HepG2 (cell line): ENCODE measurements at regions not wholly inside any gene's neighbourhood (a gene's known extent, or its start where the extent isn't known, plus 50 kb on each side); places are given as distances from the start of the nearest gene placed in this dataset.

Experiments
- ATAC-seq: fragments of 200-7000 bp; cut with Tn5 transposase; 3 replicates; pipeline ENCODE4 v1.9.1; 2020; ENCODE audit warnings: mild to moderate bottlenecking, moderate library complexity
- BruUV-seq: library from RNA; stranded (reverse); fragments of 400-500 nt; replicated peaks from 2 replicates; lab custom pipeline; 2021; lab: Mats Ljungman, UMichigan
- CTCF ChIA-PET: fragments of 300-600 bp; formaldehyde crosslinking; extraction: SDS; loops from one replicate; lab custom pipeline; 2021; ENCODE audit warnings: low total read pairs, inconsistent platforms, low intra/inter-chr PET ratio; lab: Yijun Ruan, JAX
- POLR2A ChIA-PET: fragments of 350-600 bp; sonication (Branson Sonifier 250); formaldehyde crosslinking; loops from one replicate; lab custom pipeline; 2020; ENCODE audit warnings: antibody characterized with exemption, inconsistent platforms; lab: Yijun Ruan, JAX
- DNase-seq: peaks from one replicate; pipeline ENCODE4 v3.0.0-alpha.2; 2015; ENCODE audit warnings: low spot score
- FAIRE-seq: peaks from 3 replicates; lab custom pipeline; 2011; peaks lifted over from hg19 to GRCh38; lab: Jason Lieb, UNC
- H2AFZ ChIP-seq: one replicate; pipeline ENCODE4 v1.6.1; 2011; ENCODE audit warnings: low read length, inconsistent platforms
- H3K27ac ChIP-seq: fragments of 300-600 bp; 3 replicates; pipeline ENCODE4 v1.8.0; 2011; ENCODE audit warnings: mixed run types, mild to moderate bottlenecking, mixed read lengths, low read length, inconsistent platforms; ENCODE audit not compliant: insufficient read depth; ENCODE audit errors: extremely low read length
- H3K27me3 ChIP-seq, 2 experiments: fragments of 200-600 bp in 1 of 2; 2 replicates in 1 of 2; 3 replicates in 1 of 2; pipeline versions ENCODE4 v1.6.0 to v1.8.0; 2011; ENCODE audit warnings: low read length in 2 of 2, mild to moderate bottlenecking in 2 of 2, moderate library complexity in 2 of 2, inconsistent platforms in 1 of 2; ENCODE audit not compliant: insufficient read depth in 2 of 2, control insufficient read depth in 1 of 2
- H3K36me3 ChIP-seq, 2 experiments: fragments of 200-600 bp in 1 of 2; replicated peaks in 1 of 2; 2 replicates in 1 of 2; 3 replicates in 1 of 2; pipeline versions ENCODE4 v1.5.1 to v1.8.0; 2011; ENCODE audit warnings: low read length in 2 of 2, inconsistent platforms in 1 of 2; ENCODE audit not compliant: insufficient read depth in 2 of 2, control insufficient read depth in 1 of 2
- H3K4me1 ChIP-seq: 2 replicates; pipeline ENCODE4 v1.5.1; 2012; ENCODE audit warnings: low read length, inconsistent platforms; ENCODE audit not compliant: insufficient read depth
- H3K4me2 ChIP-seq: 2 replicates; pipeline ENCODE4 v1.6.0; 2011; ENCODE audit warnings: low read depth, low read length, inconsistent platforms
- H3K4me3 ChIP-seq, 3 experiments: fragments of 200-600 bp in 1 of 3; sonication (generic), shearing (Covaris generic) in 1 of 3; replicated peaks in 1 of 3; 2 replicates each; pipeline ENCODE4 v1.5.1; 2011 to 2016; ENCODE audit warnings: low read length in 3 of 3, inconsistent platforms in 2 of 3, low read depth in 2 of 3, mild to moderate bottlenecking in 2 of 3, control low read depth in 1 of 3, mixed read lengths in 1 of 3; ENCODE audit not compliant: insufficient read depth in 1 of 3
- H3K79me2 ChIP-seq: one replicate; pipeline ENCODE4 v1.6.1; 2011; ENCODE audit warnings: low read length, inconsistent platforms; ENCODE audit not compliant: insufficient read depth
- H3K9ac ChIP-seq: 2 replicates; pipeline ENCODE4 v1.6.0; 2011; ENCODE audit warnings: mild to moderate bottlenecking, low read depth, low read length, inconsistent platforms; ENCODE audit not compliant: insufficient read depth
- H3K9me3 ChIP-seq: 2 replicates; pipeline ENCODE4 v1.5.1; 2012; ENCODE audit warnings: mild to moderate bottlenecking, low read length
- H4K20me1 ChIP-seq: 2 replicates; pipeline ENCODE4 v1.6.0; 2011; ENCODE audit warnings: inconsistent platforms, mild to moderate bottlenecking, low read length, moderate library complexity; ENCODE audit not compliant: insufficient read depth
- GFI1 ChIP-seq: sonication (generic); formaldehyde crosslinking; IDR thresholded peaks from 2 replicates; pipeline ENCODE4 v1.5.0; 2020; ENCODE audit warnings: missing genetic modification reagents, mild to moderate bottlenecking, borderline replicate concordance
- KDM4B ChIP-seq: sonication (generic); formaldehyde crosslinking; IDR thresholded peaks from 2 replicates; pipeline ENCODE4 v1.4.0; 2020; ENCODE audit warnings: missing genetic modification reagents
- KLF13 ChIP-seq: sonication (generic); formaldehyde crosslinking; IDR thresholded peaks from 2 replicates; pipeline ENCODE4 v1.4.0; 2020; ENCODE audit warnings: mild to moderate bottlenecking, missing genetic modification reagents
- MEIS1 ChIP-seq: sonication (generic); formaldehyde crosslinking; IDR thresholded peaks from 2 replicates; pipeline ENCODE4 v1.9.0; 2021; ENCODE audit warnings: mild to moderate bottlenecking, missing genetic modification reagents, moderate library complexity, borderline replicate concordance
- MYC ChIP-seq: sonication (generic); formaldehyde crosslinking; IDR thresholded peaks from 2 replicates; pipeline ENCODE4 v1.9.0; 2021; ENCODE audit warnings: missing genetic modification reagents, borderline replicate concordance
- MYNN ChIP-seq: sonication (generic); formaldehyde crosslinking; IDR thresholded peaks from 2 replicates; pipeline ENCODE4 v1.4.0; 2020; ENCODE audit warnings: mild to moderate bottlenecking, low read depth, missing genetic modification reagents
- NAIF1 ChIP-seq: sonication (generic); formaldehyde crosslinking; IDR thresholded peaks from 2 replicates; pipeline ENCODE4 v1.5.0; 2020; ENCODE audit warnings: mild to moderate bottlenecking, missing genetic modification reagents, borderline replicate concordance
- POLR2A ChIP-seq, 2 experiments: IDR thresholded peaks; 2 replicates each; pipeline ENCODE4 v1.6.1; 2011; ENCODE audit warnings: low read depth in 2 of 2, low read length in 2 of 2, mild to moderate bottlenecking in 1 of 2, moderate library complexity in 1 of 2; ENCODE audit not compliant: insufficient read depth in 1 of 2
- U2AF1 ChIP-seq: fragments of 200-400 bp; formaldehyde crosslinking; optimal IDR thresholded peaks from 2 replicates; pipeline ENCODE3; 2017; ENCODE audit warnings: mild to moderate bottlenecking, low read depth, low read length
- ZNF17 ChIP-seq: sonication (generic); formaldehyde crosslinking; IDR thresholded peaks from 2 replicates; pipeline ENCODE4 v1.5.0; 2020; ENCODE audit warnings: mild to moderate bottlenecking, missing genetic modification reagents
- ZNF30 ChIP-seq: sonication (generic); formaldehyde crosslinking; IDR thresholded peaks from 2 replicates; pipeline ENCODE4 v1.5.0; 2020; ENCODE audit warnings: mild to moderate bottlenecking, missing genetic modification reagents
- ZNF354B ChIP-seq: sonication (generic); formaldehyde crosslinking; IDR thresholded peaks from 2 replicates; pipeline ENCODE4 v1.8.0; 2022; ENCODE audit warnings: mild to moderate bottlenecking, missing genetic modification reagents
- ZNF549 ChIP-seq: sonication (generic); formaldehyde crosslinking; IDR thresholded peaks from 2 replicates; pipeline ENCODE4 v1.5.0; 2020; ENCODE audit warnings: missing genetic modification reagents
- ZNF558 ChIP-seq: sonication (generic); formaldehyde crosslinking; IDR thresholded peaks from 2 replicates; pipeline ENCODE4 v1.9.0; 2022; ENCODE audit warnings: mild to moderate bottlenecking, missing genetic modification reagents, borderline replicate concordance
- ZSCAN20 ChIP-seq: sonication (generic); formaldehyde crosslinking; IDR thresholded peaks from 2 replicates; pipeline ENCODE4 v1.4.0; 2020; ENCODE audit warnings: missing genetic modification reagents, mild to moderate bottlenecking, borderline replicate concordance
- WGBS: methylation state at CpG from one replicate; pipeline ENCODE4 v1.1.6; 2017; ENCODE audit warnings: low lambda C conversion rate; 5-methylcytosine and 5-hydroxymethylcytosine counted together
- in situ Hi-C: cut with HindIII; loops from 2 replicates; pipeline ENCODE4 v1.10.0; 2017; ENCODE audit warnings: low pct_unique_long_range_greater_than_20kb; ENCODE audit not compliant: extremely low pct_ligation_motif_present
- intact Hi-C: fragments of 100-400 bp; cut with micrococcal nuclease; formaldehyde crosslinking; loops from one replicate; pipeline ENCODE4 v1.10.0; 2022; ENCODE audit not compliant: unreplicated experiment
- TF ChIP-seq, protein P1 (sequence below): sonication (generic); formaldehyde crosslinking; IDR thresholded peaks from 2 replicates; pipeline ENCODE4 v1.8.0; 2022; ENCODE audit warnings: mild to moderate bottlenecking, missing genetic modification reagents, moderate library complexity
- TF ChIP-seq, protein P2 (sequence below): sonication (generic); formaldehyde crosslinking; IDR thresholded peaks from 2 replicates; pipeline ENCODE4 v1.5.0; 2020; ENCODE audit warnings: missing genetic modification reagents
- TF ChIP-seq, protein P3 (sequence below): sonication (generic); formaldehyde crosslinking; IDR thresholded peaks from 2 replicates; pipeline ENCODE4 v1.4.0; 2020; ENCODE audit warnings: missing genetic modification reagents

DNA sequence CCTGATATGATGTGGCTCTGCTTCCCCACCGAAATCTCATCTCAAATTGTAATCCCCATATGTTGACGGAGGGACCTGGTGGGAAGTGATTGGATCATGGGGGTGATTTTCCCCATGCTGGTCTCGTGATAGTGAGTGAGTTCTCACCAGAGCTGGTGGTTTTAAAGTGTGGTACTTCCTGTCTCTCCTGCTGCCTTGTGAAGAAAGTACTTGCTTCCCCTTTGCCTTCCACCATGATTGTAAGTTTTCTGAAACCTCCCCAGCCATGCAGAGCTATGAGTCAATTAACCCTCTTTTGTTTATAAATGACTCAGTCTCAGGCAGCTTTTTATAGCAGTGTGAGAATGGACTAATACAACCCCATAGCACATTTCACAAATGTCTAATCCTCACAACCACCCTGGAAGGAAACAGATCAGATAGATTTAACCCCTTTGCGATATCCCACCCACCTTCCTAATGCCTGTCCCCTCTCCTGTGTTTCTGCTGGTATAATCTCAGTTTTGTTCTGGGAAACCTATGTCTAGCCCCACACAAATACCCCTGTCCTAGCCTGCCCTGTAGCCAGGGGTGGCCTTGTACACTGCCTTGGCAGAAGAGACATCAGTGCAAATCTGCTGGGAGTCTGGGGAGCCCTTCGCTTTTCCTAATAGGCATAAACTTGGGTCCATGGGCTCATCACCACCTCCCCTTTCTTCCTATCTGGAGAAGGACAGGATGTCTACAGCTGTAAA, 157.0 kb upstream of the RAI14 start:
- Histone ChIP-seq H3K79me2 (no peaks in the 10 kb centered on the region), H3K27ac (no peak overlapping the region), H3K4me2 (peak overlapping the region; percentile 38; the same call in 1 of the 2 replicates), H3K9ac (no peak overlapping the region), H3K27me3 (peaks cover 1 to 10% of the 10 kb centered on the region in 2 experiments; a peak in 3 of 5 replicates), H2AFZ (no peak overlapping the region), H3K4me3 (no peak overlapping the region), H3K4me1 (peaks cover 64% of the 10 kb centered on the region), H3K36me3 (no peaks in the 10 kb centered on the region), H3K9me3 (no peaks in the 10 kb centered on the region), H4K20me1 (no peaks in the 10 kb centered on the region)
- CTCF ChIA-PET, result interaction anchor here (0.6 kb wide), 1 partner anchor 398 kb away, joined by 3 read pairs; no protein-coding TSS in a partner anchor
- intact Hi-C loops, result no loop called here
- no peak for FAIRE-seq
- 85% methylated on average over 5 of the region's 5 CpGs for WGBS
- no peak for DNase-seq
- in situ Hi-C loops, result no loop called here
- POLR2A ChIA-PET, result interaction anchor here (0.6 to 2.0 kb wide), 4 partner anchors 11 to 14 kb away, joined by 3 to 5 read pairs (median 3); no protein-coding TSS in a partner anchor
- ATAC-seq, result no peak; the same call in 2 of the 3 replicates
- no TSS peak for BruUV-seq
- no peak for TF ChIP-seq ZSCAN20 (CRISPR knock-in tag)
- TF ChIP-seq POLR2A (IDR thresholded peaks at IDR 0.05; ENCODE audit: insufficient read depth in 1 of 2, low read depth in 2 of 2, low read length in 2 of 2), result no peak
- TF ChIP-seq MEIS1 (CRISPR knock-in tag), result no peak
- no peak for TF ChIP-seq MYC (CRISPR knock-in tag)
- no peak for TF ChIP-seq ZNF30 (CRISPR knock-in tag)
- TF ChIP-seq KDM4B (CRISPR knock-in tag), result no peak
- no peak for TF ChIP-seq ZNF558 (CRISPR knock-in tag)
- TF ChIP-seq KLF13 (CRISPR knock-in tag), result no peak
- no peak for TF ChIP-seq ZNF549 (CRISPR knock-in tag)
- no peak for TF ChIP-seq ZNF354B (CRISPR knock-in tag)
- TF ChIP-seq, protein P1, sequence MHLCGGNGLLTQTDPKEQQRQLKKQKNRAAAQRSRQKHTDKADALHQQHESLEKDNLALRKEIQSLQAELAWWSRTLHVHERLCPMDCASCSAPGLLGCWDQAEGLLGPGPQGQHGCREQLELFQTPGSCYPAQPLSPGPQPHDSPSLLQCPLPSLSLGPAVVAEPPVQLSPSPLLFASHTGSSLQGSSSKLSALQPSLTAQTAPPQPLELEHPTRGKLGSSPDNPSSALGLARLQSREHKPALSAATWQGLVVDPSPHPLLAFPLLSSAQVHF (CRISPR knock-in tag), result no peak
- TF ChIP-seq GFI1 (CRISPR knock-in tag), result no peak
- TF ChIP-seq, protein P2, sequence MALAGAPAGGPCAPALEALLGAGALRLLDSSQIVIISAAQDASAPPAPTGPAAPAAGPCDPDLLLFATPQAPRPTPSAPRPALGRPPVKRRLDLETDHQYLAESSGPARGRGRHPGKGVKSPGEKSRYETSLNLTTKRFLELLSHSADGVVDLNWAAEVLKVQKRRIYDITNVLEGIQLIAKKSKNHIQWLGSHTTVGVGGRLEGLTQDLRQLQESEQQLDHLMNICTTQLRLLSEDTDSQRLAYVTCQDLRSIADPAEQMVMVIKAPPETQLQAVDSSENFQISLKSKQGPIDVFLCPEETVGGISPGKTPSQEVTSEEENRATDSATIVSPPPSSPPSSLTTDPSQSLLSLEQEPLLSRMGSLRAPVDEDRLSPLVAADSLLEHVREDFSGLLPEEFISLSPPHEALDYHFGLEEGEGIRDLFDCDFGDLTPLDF (CRISPR knock-in tag), result no peak
- TF ChIP-seq U2AF1, result no peak
- TF ChIP-seq MYNN (CRISPR knock-in tag), result no peak
- TF ChIP-seq, protein P3, sequence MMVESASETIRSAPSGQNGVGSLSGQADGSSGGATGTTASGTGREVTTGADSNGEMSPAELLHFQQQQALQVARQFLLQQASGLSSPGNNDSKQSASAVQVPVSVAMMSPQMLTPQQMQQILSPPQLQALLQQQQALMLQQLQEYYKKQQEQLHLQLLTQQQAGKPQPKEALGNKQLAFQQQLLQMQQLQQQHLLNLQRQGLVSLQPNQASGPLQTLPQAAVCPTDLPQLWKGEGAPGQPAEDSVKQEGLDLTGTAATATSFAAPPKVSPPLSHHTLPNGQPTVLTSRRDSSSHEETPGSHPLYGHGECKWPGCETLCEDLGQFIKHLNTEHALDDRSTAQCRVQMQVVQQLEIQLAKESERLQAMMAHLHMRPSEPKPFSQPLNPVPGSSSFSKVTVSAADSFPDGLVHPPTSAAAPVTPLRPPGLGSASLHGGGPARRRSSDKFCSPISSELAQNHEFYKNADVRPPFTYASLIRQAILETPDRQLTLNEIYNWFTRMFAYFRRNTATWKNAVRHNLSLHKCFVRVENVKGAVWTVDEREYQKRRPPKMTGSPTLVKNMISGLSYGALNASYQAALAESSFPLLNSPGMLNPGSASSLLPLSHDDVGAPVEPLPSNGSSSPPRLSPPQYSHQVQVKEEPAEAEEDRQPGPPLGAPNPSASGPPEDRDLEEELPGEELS (CRISPR knock-in tag), result no peak
- TF ChIP-seq ZNF17 (CRISPR knock-in tag), result no peak
- no peak for TF ChIP-seq NAIF1 (CRISPR knock-in tag)
